SU-DHL-6 (cell line): ENCODE measurements at regions not wholly inside any gene's neighbourhood (a gene's known extent, or its start where the extent isn't known, plus 50 kb on each side); places are given as distances from the start of the nearest gene placed in this dataset.

ENCODE experiments used
- H2AFZ ChIP-seq: fragments of 200-600 bp; sonication (generic); 2 replicates; pipeline ENCODE4 v1.6.1; 2014; ENCODE audit warnings: low read depth, mild to moderate bottlenecking, moderate library complexity, mixed read lengths, antibody characterized with exemption, low read length; ENCODE audit not compliant: severe bottlenecking
- H3F3A ChIP-seq: fragments of 200-600 bp; shearing (Covaris generic); 2 replicates; pipeline ENCODE4 v1.6.0; 2016; ENCODE audit warnings: antibody characterized with exemption, mild to moderate bottlenecking; ENCODE audit not compliant: insufficient read depth
- H3K27ac ChIP-seq: fragments of 200-600 bp; sonication (generic); 2 replicates; pipeline ENCODE4 v1.5.1; 2016; ENCODE audit warnings: low read depth, mild to moderate bottlenecking, low read length, moderate library complexity, mixed read lengths
- H3K27me3 ChIP-seq: fragments of 200-600 bp; sonication (generic), shearing (Covaris generic); 2 replicates; pipeline ENCODE4 v1.6.0; 2014; ENCODE audit warnings: mild to moderate bottlenecking, low read length
- H3K36me3 ChIP-seq: fragments of 200-600 bp; sonication (generic); 2 replicates; pipeline ENCODE4 v1.6.1; 2014; ENCODE audit warnings: mild to moderate bottlenecking, low read length, mixed read lengths
- H3K4me2 ChIP-seq: fragments of 300-600, 200-600 bp; shearing (Covaris generic), sonication (generic); 2 replicates; pipeline ENCODE4 v1.6.0; 2014; ENCODE audit warnings: low read length, low read depth, mild to moderate bottlenecking; ENCODE audit not compliant: poor library complexity, severe bottlenecking
- H3K4me3 ChIP-seq: fragments of 200-600 bp; sonication (generic); 2 replicates; pipeline ENCODE4 v1.5.1; 2014; ENCODE audit warnings: antibody characterized with exemption, low read length, mild to moderate bottlenecking, mixed read lengths; ENCODE audit not compliant: insufficient read depth, poor library complexity, severe bottlenecking
- H3K79me2 ChIP-seq: fragments of 200-600 bp; sonication (generic); 2 replicates; pipeline ENCODE4 v1.6.1; 2014; ENCODE audit warnings: mild to moderate bottlenecking, low read length, moderate library complexity; ENCODE audit not compliant: insufficient read depth
- H3K9ac ChIP-seq: fragments of 200-600 bp; sonication (generic); 2 replicates; pipeline ENCODE4 v1.7.0; 2014; ENCODE audit warnings: mild to moderate bottlenecking, low read length
- H3K9me2 ChIP-seq: fragments of 200-600 bp; sonication (generic); replicated peaks from 2 replicates; pipeline ENCODE4 v1.6.1; 2014; ENCODE audit warnings: low read length; ENCODE audit not compliant: insufficient read depth
- H3K9me3 ChIP-seq: fragments of 200-600 bp; sonication (generic); 2 replicates; pipeline ENCODE4 v1.6.1; 2014; ENCODE audit warnings: low read length, mixed read lengths; ENCODE audit not compliant: insufficient read depth
- H4K20me1 ChIP-seq: fragments of 200-600 bp; sonication (generic); 2 replicates; pipeline ENCODE4 v1.6.1; 2014; ENCODE audit warnings: low read depth, mild to moderate bottlenecking, antibody characterized with exemption, low read length, moderate library complexity, mixed read lengths
- EZH2phosphoT487 ChIP-seq: fragments of 200-600 bp; sonication (generic), shearing (Covaris generic); conservative IDR thresholded peaks from 2 replicates; pipeline ENCODE4 v1.6.1; 2018; ENCODE audit warnings: mild to moderate bottlenecking, antibody characterized with exemption, low read length, moderate library complexity, mixed read lengths
- TF ChIP-seq, protein P1 (sequence below): fragments of 200-600 bp; sonication (generic); IDR thresholded peaks from one replicate; pipeline ENCODE4 v1.5.1; 2017; ENCODE audit warnings: antibody characterized with exemption, mild to moderate bottlenecking, low read length, moderate library complexity; ENCODE audit not compliant: insufficient read depth, poor library complexity, severe bottlenecking

- Histone ChIP-seq H3K9me2 (no peaks in the 10 kb centered on the region), H3K4me3 (no peak overlapping the region), H3K4me2 (no peak overlapping the region), H4K20me1 (no peaks in the 10 kb centered on the region), H3K36me3 (no peaks in the 10 kb centered on the region), H3K27ac (no peak overlapping the region), H3K9ac (no peak overlapping the region), H2AFZ (no peak overlapping the region), H3K27me3 (no peaks in the 10 kb centered on the region), H3F3A (no peaks in the 10 kb centered on the region), H3K79me2 (no peaks in the 10 kb centered on the region), H3K9me3 (no peaks in the 10 kb centered on the region)
- TF ChIP-seq, protein P1, sequence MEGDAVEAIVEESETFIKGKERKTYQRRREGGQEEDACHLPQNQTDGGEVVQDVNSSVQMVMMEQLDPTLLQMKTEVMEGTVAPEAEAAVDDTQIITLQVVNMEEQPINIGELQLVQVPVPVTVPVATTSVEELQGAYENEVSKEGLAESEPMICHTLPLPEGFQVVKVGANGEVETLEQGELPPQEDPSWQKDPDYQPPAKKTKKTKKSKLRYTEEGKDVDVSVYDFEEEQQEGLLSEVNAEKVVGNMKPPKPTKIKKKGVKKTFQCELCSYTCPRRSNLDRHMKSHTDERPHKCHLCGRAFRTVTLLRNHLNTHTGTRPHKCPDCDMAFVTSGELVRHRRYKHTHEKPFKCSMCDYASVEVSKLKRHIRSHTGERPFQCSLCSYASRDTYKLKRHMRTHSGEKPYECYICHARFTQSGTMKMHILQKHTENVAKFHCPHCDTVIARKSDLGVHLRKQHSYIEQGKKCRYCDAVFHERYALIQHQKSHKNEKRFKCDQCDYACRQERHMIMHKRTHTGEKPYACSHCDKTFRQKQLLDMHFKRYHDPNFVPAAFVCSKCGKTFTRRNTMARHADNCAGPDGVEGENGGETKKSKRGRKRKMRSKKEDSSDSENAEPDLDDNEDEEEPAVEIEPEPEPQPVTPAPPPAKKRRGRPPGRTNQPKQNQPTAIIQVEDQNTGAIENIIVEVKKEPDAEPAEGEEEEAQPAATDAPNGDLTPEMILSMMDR = no peak
- TF ChIP-seq EZH2phosphoT487 = no peak
Observed at GRCh38 chr7:97471491-97471890, 260.4 kb upstream of the TAC1 start.

GRCh38 chr7:97479740-97480290, 252.1 kb upstream of the TAC1 start:
- Histone ChIP-seq H3F3A (no peaks in the 10 kb centered on the region), H3K79me2 (no peaks in the 10 kb centered on the region), H3K9ac (no peak overlapping the region), H3K4me2 (no peak overlapping the region), H3K27me3 (no peaks in the 10 kb centered on the region), H3K9me2 (no peaks in the 10 kb centered on the region), H3K9me3 (no peaks in the 10 kb centered on the region), H3K27ac (no peak overlapping the region), H4K20me1 (no peaks in the 10 kb centered on the region), H3K36me3 (no peaks in the 10 kb centered on the region), H2AFZ (no peak overlapping the region), H3K4me3 (no peak overlapping the region)
- TF ChIP-seq EZH2phosphoT487 = no peak
- TF ChIP-seq, protein P1 = no peak

GRCh38 chr7:97480772-97481390, 251.0 kb upstream of the TAC1 start:
- no peak overlapping the region for H2AFZ ChIP-seq
- no peaks in the 10 kb centered on the region for H3K36me3 ChIP-seq
- H3K4me3 ChIP-seq = no peak overlapping the region
- no peaks in the 10 kb centered on the region for H3K27me3 ChIP-seq
- H3K9me3 ChIP-seq = no peaks in the 10 kb centered on the region
- H4K20me1 ChIP-seq = no peaks in the 10 kb centered on the region
- no peaks in the 10 kb centered on the region for H3F3A ChIP-seq
- no peaks in the 10 kb centered on the region for H3K79me2 ChIP-seq
- TF ChIP-seq EZH2phosphoT487 = no peak
- TF ChIP-seq, protein P1 = no peak
- H3K9me2 ChIP-seq = no peaks in the 10 kb centered on the region
- no peak overlapping the region for H3K27ac ChIP-seq
- no peak overlapping the region for H3K4me2 ChIP-seq
- no peak overlapping the region for H3K9ac ChIP-seq
